Right lung (tissue), 2 donors: ENCODE measurements at regions not wholly inside any gene's neighbourhood (a gene's known extent, or its start where the extent isn't known, plus 50 kb on each side); places are given as distances from the start of the nearest gene placed in this dataset.
A peak's percentile ranks its signal among the peaks of the same experiment; 100 is the strongest.

ENCODE experiments used
- DNase-seq, 2 donors: peaks; one replicate each; pipeline ENCODE4 v3.0.0-alpha.2; 2013

DNA sequence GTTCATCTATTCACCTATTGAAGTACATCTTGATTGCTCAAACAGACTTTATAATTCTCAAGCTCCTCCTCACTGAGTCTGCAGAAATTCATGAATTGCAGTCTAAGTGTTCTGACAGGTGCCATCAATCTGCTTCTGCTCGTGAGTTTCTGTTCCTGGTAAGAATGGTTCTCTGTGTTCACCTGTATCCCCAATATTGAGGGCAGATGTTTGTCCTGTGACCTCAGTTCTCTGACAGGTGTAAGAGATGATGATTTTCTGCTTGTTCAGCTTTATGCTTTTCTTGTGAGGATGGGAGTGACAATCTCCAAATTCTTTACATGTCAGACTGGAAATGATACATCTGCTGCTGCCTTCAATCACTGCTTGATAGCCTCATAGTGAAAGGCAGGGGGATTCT is 736.9 kb upstream of the COBL start:
- DNase-seq = no peak

DNA sequence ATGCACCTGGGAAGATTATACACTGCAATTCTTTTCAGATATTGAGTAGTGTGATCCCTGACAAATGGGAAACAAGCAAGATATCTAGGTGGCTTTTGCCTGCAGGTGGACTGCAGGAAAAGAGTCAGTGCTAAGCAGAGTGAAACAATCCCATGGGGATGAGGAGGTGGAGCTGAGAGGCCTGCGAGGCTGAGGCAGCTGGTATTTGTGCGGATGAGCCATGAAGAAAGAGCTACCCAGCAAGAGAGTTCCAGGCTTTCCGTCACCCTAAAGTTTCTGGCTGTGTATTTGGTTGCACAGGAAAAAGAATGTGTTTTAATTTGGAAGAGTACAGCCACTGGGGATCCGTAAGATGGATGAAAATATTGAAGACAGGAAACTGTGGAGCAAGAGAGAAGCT is 714.1 kb upstream of the COBL start:
- DNase-seq = no peak

DNA sequence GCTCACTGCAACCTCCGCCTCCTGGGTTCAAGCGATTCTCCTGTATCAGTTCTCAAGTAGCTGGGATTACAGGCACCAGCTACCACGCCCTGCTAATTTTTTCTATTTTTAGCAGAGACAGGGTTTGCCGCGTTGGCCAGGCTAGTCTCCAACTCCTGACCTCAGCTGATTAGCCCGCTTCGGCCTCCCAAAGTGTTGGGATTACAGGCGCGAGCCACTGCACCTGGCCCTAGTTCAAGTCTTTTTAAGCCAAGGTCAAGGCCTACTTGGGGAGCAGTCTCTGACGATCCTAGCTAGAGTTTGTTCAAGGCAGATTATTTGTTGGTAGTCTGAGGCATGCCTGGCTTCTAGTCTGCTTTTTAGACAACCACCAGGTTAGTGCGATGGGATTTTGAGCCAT is 709.5 kb upstream of the COBL start:
- DNase-seq = no peak

DNA sequence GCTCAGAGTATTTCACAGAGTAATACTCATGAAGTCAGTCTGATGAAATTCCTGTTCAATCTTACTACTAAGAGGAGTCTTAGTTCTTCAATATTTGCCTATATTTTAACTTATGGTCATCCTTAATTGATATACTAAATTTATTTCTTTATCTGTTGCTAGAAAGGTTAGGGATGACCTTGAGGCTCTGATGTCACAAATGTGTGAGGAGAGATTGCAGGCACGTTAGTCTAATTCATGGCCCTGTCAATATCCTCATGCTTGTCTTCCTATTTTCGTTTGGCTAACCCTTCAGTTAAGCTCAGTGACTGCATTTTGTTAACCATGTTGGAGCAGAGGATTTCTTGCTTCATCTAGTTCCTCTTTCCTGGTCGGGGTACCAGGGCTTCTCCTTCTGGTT is 704.7 kb upstream of the COBL start:
- DNase-seq = no peak

DNA sequence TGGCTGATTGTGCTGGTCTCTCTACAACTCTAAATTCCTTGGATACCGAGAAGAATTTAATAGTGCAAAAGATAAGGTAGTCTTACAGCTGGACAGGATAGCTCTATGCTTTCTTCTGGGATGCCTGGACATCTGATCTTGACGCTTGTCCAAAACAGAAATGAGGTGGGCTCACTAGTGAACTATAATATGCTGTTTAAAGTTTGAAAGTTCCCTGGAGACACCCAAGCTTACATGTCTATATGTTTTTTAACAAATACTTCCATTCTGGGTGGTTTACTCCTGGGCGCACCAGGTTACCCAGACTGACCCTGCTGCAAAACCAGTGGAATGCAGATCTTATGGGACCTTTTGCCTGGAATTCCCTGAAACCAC is 702.1 kb upstream of the COBL start:
- no peak for DNase-seq

DNA sequence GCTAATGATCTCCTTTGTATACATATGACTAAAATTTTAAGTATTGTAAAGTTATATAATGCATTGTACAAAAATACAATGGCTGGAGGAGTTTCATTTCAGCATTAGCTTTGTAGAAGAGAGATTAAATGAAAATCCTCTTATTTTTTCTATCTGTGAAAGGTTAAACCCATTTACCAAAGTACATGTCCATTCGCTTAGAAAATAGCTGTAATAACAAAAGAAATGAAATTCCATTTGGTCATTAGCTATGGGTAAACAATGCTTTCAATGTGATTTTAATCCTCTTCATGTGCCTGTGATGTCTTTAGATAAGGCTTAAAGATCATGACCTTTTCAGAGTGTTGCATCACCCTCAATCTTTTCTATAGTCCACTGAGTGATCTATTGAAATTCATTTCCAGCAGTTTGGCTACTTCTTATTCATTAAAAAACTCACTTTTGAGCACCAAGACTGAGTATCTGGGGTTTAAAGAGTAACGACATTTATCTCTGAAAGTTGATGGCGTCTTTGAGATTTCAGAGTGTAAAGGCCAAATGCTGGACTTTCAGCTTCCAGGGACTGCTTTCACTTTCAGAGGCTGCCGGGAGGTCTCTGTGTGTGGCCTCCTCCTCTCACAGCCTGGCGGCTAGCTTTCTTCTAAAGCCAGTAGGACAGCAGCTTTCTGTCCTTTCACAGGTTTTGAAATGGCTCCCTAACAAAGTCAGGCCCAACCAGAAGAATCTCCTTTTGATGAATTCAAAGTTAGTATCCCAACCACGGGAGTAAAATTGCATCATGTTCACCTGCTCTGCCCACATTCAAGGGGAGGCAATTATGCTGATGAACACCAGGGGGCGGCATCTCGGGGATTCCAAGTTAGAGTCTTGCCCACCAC is 701.4 kb upstream of the COBL start:
- peak; percentile 73 to 83 for DNase-seq

DNA sequence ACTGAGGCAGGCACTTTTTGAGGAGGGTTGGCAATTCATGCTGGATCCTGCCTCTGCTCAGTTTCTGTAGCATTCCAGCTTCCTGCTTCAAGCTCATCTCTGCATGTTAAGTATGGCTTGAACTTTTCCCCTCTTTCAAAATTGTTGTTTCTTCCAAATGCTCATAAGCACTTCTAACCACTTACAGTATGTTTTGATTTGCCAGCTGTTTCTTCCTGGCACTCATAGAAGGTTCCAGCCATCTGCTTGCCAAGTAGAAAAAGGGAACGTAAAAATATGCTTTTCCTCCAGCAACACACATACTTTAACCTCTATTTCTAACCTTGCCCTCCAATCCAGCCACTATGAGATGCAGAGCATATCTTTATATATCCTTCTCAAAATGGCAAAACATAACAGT is 692.6 kb upstream of the COBL start:
- peak; percentile 88 to 92 for DNase-seq

DNA sequence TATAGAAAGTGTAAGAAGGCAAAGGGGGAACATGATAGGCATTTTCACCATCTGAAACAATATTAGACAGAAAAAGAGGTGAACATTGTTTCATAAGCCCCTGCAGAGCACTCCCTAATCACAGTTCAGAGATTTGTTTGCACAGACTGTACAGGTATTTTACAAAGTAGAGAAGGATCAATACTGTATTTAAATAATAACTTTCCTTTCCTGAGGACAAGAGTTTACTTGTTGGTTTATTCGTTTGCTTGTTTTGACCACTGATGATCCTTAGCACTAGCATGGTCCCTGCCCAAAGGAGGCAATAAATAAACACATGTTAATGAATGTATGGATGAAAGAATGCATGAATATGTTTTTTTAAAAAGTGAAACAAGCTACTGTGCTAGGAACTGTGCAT is 690.1 kb upstream of the COBL start:
- DNase-seq = no peak

DNA sequence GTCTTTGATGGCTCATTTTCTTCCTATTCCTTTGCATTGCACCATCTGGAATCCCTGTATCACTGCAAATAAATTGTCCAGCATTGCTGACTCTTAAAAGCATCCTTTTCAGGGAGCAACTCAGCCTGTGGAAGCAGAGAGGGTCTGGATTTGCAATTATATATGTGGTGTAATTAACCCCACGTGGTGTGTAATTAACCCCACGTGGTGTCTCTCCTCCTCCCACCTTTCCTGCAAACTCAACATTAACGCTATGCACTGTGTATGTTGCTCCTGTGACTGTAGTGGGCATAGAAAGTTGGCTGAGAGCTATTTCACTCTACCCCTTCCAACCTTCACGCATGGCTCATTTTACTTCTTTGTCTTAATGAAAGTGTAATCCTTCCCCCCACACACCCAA is 689.0 kb upstream of the COBL start:
- no peak for DNase-seq

DNA sequence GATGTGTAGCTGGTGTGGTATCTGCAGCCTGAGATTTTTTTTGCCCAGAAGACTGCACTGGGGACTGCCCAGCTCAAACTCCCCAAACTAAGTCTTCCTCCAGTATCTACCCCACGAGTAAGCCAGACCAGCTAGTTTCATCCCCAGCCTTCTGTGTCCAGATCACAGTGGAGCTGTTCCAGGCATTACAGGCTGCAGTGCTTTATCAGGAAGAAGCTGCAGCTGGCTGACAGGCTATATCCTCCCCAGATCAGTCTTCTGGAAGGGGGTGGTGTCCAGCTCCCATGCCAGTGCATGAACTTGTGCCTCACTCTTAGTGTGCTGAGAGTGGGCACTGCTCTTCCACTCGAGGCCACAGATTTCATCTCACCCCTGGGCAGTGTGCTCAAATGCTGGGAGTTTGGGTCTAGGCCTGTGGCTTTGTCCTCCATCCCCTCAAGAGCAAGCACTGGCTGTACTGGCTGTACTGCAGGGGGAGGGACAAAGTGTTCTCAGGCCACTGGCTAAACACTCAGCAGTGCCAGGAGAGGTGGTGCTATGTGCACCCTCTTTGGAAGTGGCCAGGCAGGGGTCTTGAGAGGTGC is 679.1 kb upstream of the COBL start:
- DNase-seq = no peak

DNA sequence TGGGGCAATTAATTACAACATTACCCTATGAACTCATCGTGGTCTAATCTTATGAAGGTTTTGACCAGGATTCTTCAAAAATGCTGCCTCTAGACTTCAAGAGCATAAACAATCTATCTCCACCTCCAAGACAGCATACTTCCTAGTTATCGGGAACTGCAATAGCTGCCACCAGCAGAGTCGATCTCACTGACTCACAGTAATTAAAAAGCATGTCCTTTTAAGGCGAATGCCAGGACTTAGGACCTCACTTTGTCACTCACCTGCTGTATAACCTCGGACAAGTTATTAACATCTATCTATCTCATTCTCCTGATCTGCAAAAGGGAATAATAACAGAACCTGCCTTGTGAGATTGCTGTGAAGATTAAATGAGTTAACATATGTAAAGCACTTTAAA is 666.0 kb upstream of the COBL start:
- no peak for DNase-seq

DNA sequence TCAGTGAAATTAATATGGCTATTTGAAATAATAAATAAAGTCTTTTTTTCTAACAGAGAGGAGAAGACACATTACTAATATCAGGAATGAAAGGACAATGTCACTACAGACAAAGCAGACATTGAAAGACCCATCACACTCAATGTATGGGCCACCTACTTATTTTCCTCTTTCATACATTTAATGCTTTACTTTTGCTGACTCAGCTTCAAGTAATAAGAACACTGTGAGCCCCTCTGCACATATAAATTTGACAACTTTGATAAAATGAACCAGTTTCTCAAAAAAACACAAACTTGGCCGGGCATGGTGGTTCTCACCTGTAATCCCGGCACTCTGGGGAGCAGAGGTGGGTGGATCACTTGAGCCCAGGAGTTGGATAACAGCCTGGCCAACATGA is 664.2 kb upstream of the COBL start:
- DNase-seq = no peak

DNA sequence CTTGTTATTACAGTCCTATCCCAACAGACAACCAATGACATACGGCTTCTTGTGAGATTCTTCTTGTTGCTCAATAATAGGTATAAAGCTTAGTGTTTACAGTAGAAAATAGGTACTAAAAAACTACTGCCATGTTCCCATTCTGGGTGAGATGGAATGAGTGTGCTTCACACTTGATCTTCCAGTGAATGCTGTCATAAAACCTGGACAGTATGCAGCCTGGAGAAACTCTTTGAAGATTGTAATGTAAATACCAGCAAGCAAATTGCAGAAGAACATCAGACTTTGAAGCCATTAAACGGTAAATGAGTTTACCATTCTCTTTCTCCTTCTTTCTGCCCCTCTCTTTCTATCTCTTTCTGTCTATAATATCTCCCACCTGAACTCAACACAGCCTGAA is 663.7 kb upstream of the COBL start:
- no peak for DNase-seq

DNA sequence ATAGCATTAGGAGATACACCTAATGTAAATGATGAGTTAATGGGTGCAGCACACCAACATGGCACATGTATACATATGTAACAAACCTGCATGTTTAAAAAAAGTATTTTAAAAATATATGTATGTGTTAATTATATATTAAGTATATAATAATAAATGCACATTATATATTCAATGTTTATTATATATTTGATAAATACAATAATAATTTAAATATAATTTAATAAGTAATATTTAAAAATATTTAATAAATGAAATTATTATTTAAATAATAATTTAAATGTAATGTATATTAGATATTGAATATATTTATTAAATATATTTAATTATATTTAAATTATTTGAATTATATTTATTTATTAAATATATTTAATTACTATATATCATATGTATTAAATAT is 661.3 kb upstream of the COBL start:
- no peak for DNase-seq

DNA sequence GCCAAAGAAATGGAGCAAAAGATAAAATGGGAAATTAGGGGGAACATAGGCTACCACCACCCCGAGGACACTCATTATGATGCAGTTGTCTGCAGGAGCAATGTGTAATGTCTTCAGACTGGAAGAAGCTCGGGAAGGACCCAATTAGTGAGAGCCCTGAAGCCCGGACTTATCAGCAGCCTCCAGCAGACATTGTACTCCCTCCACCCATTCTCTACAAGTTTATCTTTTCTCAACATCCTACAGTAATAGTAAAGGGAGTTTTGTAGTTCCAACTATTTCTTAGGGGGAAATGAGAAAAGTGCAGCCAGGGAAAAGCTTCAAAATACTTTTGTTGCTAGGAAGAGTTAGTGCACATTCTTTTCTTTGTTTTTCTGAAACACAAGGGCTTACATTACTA is 657.3 kb upstream of the COBL start:
- DNase-seq = peak; percentile 20 to 24

DNA sequence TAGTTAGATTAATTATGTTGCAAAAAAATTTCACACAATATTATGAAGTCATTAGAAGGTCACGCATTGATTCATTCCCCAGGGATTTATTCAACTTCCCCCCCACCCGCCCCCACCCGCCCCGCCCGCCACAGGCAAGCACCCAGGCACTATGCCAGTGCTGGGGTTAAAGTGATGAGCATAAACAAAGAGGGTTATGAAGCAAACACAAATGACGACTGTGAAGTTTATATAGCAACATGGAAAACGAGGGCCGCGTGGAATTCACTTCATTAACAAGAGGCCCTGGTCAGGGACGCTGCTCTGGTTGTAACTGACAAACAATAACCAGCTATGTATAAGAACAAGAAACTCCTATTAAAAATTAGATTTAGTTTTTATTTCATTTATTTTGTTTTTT is 656.5 kb upstream of the COBL start:
- DNase-seq = peak; percentile 84 to 87

DNA sequence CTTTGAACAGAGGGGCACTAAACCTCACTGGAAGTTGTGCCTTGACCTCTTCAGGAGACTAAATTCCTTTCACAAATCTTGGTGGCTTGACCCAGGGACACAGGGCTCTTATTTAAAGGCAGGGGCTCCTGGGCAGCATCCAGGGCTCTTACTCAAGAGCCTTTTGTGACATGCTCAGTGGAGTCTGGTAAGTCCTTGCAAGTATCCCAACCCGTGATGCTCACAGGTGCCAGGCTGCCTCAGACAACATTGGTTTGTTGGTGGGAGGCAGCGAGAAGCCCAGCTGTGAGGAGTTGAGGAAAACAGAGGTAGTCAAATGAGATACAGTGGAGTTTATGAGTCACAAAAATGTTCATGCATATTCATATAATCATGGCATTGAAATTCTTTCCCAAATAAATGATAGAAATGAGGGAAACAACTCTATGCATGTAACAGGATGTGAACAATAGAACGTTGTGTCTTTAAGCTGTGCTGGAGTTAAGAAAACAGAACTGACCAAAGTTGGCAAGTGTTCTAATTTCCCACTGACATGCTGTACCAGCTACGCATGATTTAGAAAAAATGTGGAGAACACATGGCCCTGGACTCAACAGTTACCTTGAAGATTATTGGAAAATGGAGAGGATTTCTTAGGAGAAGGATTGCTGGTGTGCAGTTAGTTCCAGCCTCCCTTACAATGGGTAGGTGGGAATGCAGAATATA is 654.5 kb upstream of the COBL start:
- DNase-seq = peak in 1 of 2 donors; percentile 17

DNA sequence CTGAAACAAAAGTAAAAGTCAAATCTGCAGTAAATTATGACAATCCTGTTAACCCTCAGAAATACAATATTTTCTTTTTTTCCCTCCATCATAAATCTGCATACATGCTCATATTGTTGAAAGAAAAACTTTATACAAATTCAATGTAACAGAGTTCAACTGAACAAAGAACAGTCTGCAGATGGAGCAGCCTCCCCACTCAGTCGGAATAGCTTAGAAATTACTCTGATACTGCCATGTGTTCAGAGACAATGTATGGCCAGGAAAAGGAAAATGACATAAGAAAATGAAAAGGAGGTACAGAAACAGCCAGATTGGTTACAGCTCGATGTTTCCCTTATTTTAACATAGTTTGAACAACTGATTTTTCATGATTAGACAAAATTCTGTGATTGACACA is 651.9 kb upstream of the COBL start:
- DNase-seq = no peak

DNA sequence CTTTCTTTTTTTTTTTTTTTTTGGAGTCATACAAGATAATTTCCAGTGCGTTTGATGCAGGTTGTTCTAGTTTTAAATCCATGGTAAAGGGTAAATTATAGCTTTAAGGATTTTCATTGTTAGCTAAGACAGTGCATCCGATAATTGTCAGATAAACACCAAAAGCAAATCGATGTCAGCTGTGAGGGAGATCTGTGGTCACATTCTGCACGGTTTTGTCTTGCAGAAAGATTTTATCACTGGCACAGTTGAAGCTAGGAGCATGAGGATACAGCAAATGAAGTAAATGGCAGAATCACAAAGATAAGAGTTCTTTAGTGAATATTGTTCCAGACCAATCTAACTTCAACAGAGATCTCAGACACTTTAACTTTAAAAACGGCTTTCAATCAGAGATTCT is 648.8 kb upstream of the COBL start:
- DNase-seq = no peak

DNA sequence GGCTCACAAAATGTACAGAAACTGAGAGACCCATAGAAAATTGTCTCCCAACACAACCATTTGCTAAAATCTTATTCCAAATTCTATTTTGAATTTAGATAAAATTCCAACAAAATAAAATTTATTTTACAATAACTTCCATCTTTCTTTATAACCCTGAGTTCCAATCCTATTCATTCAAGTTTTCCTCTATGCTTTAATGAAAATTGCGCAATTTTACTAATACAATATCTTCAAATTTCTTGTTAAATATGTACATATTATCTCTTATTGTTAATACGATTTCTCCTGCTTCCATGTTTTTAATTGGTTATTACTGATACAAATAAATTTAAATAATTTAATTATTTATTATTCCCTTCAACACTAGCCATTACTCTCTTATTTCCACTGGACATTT is 645.2 kb upstream of the COBL start:
- DNase-seq = no peak

DNA sequence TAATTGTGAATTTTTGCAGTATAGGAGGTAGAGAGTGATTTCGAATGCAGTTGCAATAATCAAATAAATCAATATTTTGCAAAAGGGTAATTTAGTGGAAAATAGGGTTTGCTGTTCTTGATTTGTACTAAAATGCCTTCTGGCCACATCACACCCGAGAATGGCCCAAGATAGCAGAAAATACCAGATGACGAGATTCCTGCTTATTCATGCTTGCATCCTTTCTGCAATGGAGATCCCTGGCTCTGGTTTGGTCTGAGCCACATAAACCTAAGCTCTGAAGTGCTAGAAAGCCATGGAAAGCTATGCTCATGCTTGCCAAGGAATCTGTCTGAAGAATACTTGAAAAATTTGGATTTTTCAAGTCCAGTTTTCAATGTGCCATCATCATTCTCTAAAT is 634.2 kb upstream of the COBL start:
- DNase-seq = no peak

DNA sequence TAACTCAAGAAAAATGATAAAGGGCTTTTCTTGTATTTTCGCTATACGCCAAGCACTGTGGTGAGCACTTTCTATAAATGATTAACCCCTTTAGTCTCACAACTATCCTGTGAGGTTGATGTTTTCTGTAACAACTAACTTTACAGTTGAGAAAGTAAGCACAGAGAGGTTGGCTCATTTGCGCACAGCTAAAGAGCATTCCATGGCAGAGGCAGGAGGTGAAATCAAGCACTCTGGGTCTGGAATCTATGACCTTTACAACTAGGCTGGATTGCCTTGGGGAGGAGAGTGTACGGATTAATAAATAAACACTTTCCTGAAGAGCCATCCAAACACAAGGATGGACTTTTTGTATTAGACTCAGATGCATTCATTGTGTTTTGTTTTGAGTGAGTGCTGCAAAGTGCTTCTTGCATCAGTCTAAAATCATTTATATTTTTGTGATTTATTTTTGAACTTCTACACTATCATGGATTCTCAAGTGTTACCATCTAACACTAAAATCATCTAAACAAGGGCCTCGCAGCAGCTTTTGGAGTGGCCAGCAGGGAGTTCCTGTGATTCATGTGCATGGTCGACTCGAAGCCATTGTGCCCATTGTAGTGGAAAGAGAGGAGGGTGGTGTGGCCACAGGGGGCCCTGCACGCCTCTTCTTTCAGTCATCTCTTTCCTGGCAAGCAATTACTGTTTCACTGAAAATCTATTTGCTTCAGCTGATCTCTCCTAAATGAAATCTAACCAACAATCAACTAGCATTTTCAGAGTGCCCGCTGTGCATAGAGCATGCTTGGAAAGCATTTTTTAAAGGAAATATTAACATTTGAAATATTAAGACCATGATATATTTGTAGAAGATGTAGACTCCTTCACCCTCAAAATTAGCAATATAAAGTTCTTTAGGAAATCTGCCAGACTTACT is 633.4 kb upstream of the COBL start:
- DNase-seq = no peak
